ENCODE measurements at regions not wholly inside any gene's neighbourhood (a gene's known extent, or its start where the extent isn't known, plus 50 kb on each side); places are given as distances from the start of the nearest gene placed in this dataset.

- DNase-seq (ENCODE audit: low read depth): no peak
These were observed 369.4 kb upstream of the B3GALT2 start for GRCh38 chr1:193555662-193556441.

- no peak for DNase-seq (ENCODE audit: low read depth)
These were observed 367.2 kb upstream of the B3GALT2 start for GRCh38 chr1:193553564-193553963.

GRCh38 chr1:193552274-193552673, 365.9 kb upstream of the B3GALT2 start:
- no peak for DNase-seq (ENCODE audit: low read depth)

- no peak for DNase-seq (ENCODE audit: low read depth)
These were observed 362.7 kb upstream of the B3GALT2 start for GRCh38 chr1:193549081-193549480.

- DNase-seq (ENCODE audit: low read depth): no peak
These were observed 358.8 kb upstream of the B3GALT2 start for GRCh38 chr1:193545171-193545570.

- DNase-seq (ENCODE audit: low read depth): no peak
These were observed 356.8 kb upstream of the B3GALT2 start for GRCh38 chr1:193543259-193543658.

GRCh38 chr1:193542690-193543089, 356.3 kb upstream of the B3GALT2 start:
- no peak for DNase-seq (ENCODE audit: low read depth)

- DNase-seq (ENCODE audit: low read depth): no peak
These were observed 354.1 kb upstream of the B3GALT2 start for GRCh38 chr1:193540511-193540910.

- DNase-seq (ENCODE audit: low read depth): no peak
These were observed 353.5 kb upstream of the B3GALT2 start for GRCh38 chr1:193539731-193540459.

GRCh38 chr1:193538680-193539079, 352.3 kb upstream of the B3GALT2 start:
- no peak for DNase-seq (ENCODE audit: low read depth)

GRCh38 chr1:193538003-193538354, 351.6 kb upstream of the B3GALT2 start:
- DNase-seq (ENCODE audit: low read depth): no peak

- DNase-seq (ENCODE audit: low read depth): no peak
These were observed 351.0 kb upstream of the B3GALT2 start for GRCh38 chr1:193537266-193538002.

GRCh38 chr1:193533853-193534252, 347.4 kb upstream of the B3GALT2 start:
- no peak for DNase-seq (ENCODE audit: low read depth)

GRCh38 chr1:193525917-193526710, 339.7 kb upstream of the B3GALT2 start:
- DNase-seq (ENCODE audit: low read depth): no peak

- DNase-seq (ENCODE audit: low read depth): no peak
These were observed 339.0 kb upstream of the B3GALT2 start for GRCh38 chr1:193525411-193525810.

- DNase-seq (ENCODE audit: low read depth): no peak
These were observed 338.2 kb upstream of the B3GALT2 start for GRCh38 chr1:193524616-193525015.

- no peak for DNase-seq (ENCODE audit: low read depth)
These were observed 337.6 kb upstream of the B3GALT2 start for GRCh38 chr1:193524021-193524420.

GRCh38 chr1:193520472-193520871, 334.1 kb upstream of the B3GALT2 start:
- no peak for DNase-seq (ENCODE audit: low read depth)

GRCh38 chr1:193519922-193520321, 333.5 kb upstream of the B3GALT2 start:
- no peak for DNase-seq (ENCODE audit: low read depth)

- no peak for DNase-seq (ENCODE audit: low read depth)
These were observed 330.5 kb upstream of the B3GALT2 start for GRCh38 chr1:193516755-193517388.

GRCh38 chr1:193514397-193514796, 328.0 kb upstream of the B3GALT2 start:
- DNase-seq (ENCODE audit: low read depth): no peak

GRCh38 chr1:193513032-193513431, 326.6 kb upstream of the B3GALT2 start:
- no peak for DNase-seq (ENCODE audit: low read depth)

Data from stimulated activated CD8-positive, alpha-beta memory T cell treated with anti-CD3 and anti-CD28 coated beads, Interleukin-15, amount 100 ng/mL, for 1 hour (primary cell).